ENCODE measurements at regions not wholly inside any gene's neighbourhood (a gene's known extent, or its start where the extent isn't known, plus 50 kb on each side); places are given as distances from the start of the nearest gene placed in this dataset.
A peak's percentile ranks its signal among the peaks of the same experiment; 100 is the strongest.

GRCh38 chr4:19262467-19262866 is 989.2 kb upstream of the SLIT2 start:
- H3K36me3 Mint-ChIP-seq (ENCODE audit: low read depth) = peaks cover 4% of the 10 kb centered on the region
- TF ChIP-seq CTCF (IDR thresholded peaks at IDR 0.05; ENCODE audit: unreplicated experiment in 3 of 3) = no peak
- no peak overlapping the region for H3K4me3 Mint-ChIP-seq
- H3K27ac Mint-ChIP-seq = peak overlapping the region; percentile 39 to 52 (median 46)
- H3K4me1 Mint-ChIP-seq = peaks cover 14% of the 10 kb centered on the region
- peaks cover 6% of the 10 kb centered on the region for H3K9me3 Mint-ChIP-seq
- H3K27me3 Mint-ChIP-seq (ENCODE audit: low read depth) = no peaks in the 10 kb centered on the region

GRCh38 chr4:19260346-19260745 is 991.4 kb upstream of the SLIT2 start:
- peaks cover 19% of the 10 kb centered on the region for H3K9me3 Mint-ChIP-seq
- no peak for TF ChIP-seq CTCF (IDR thresholded peaks at IDR 0.05; ENCODE audit: unreplicated experiment in 3 of 3)
- H3K27ac Mint-ChIP-seq = peak overlapping the region in 2 of 3 experiments; percentile 43 to 55

GRCh38 chr4:19259920-19260319 is 991.8 kb upstream of the SLIT2 start:
- no peak for TF ChIP-seq CTCF (IDR thresholded peaks at IDR 0.05; ENCODE audit: unreplicated experiment in 3 of 3)
- Mint-ChIP-seq H3K27me3 (ENCODE audit: low read depth) (no peaks in the 10 kb centered on the region), H3K4me3 (no peak overlapping the region), H3K27ac (peak overlapping the region in 2 of 3 experiments; percentile 43 to 55), H3K9me3 (peaks cover 23% of the 10 kb centered on the region), H3K4me1 (peaks cover 7% of the 10 kb centered on the region), H3K36me3 (ENCODE audit: low read depth) (peaks cover 4% of the 10 kb centered on the region)

More at GRCh38 chr4:19260346-19260745, 991.4 kb upstream of the SLIT2 start:
- Mint-ChIP-seq H3K36me3 (ENCODE audit: low read depth) (peaks cover 4% of the 10 kb centered on the region), H3K4me1 (peaks cover 7% of the 10 kb centered on the region), H3K4me3 (no peak overlapping the region), H3K27me3 (ENCODE audit: low read depth) (no peaks in the 10 kb centered on the region)

GRCh38 chr4:19256823-19257222 is 994.9 kb upstream of the SLIT2 start:
- Mint-ChIP-seq H3K9me3 (peaks cover 26% of the 10 kb centered on the region), H3K36me3 (ENCODE audit: low read depth) (no peaks in the 10 kb centered on the region), H3K4me1 (peaks cover 13% of the 10 kb centered on the region), H3K27ac (no peak overlapping the region), H3K4me3 (no peak overlapping the region), H3K27me3 (ENCODE audit: low read depth) (no peaks in the 10 kb centered on the region)
- TF ChIP-seq CTCF (IDR thresholded peaks at IDR 0.05; ENCODE audit: unreplicated experiment in 3 of 3) = no peak

- Mint-ChIP-seq H3K4me3 (no peak overlapping the region), H3K4me1 (peaks cover 6% of the 10 kb centered on the region), H3K27ac (peak overlapping the region in 2 of 3 experiments; percentile 24 to 75), H3K36me3 (ENCODE audit: low read depth) (no peaks in the 10 kb centered on the region), H3K27me3 (ENCODE audit: low read depth) (no peaks in the 10 kb centered on the region), H3K9me3 (peaks cover 33% of the 10 kb centered on the region)
- no peak for TF ChIP-seq CTCF (IDR thresholded peaks at IDR 0.05; ENCODE audit: unreplicated experiment in 3 of 3)
Measured at GRCh38 chr4:19254486-19254885, 997.2 kb upstream of the SLIT2 start.

GRCh38 chr4:19248023-19248422 is 1003.7 kb upstream of the SLIT2 start:
- Mint-ChIP-seq H3K4me1 (no peaks in the 10 kb centered on the region), H3K36me3 (ENCODE audit: low read depth) (no peaks in the 10 kb centered on the region), H3K27me3 (ENCODE audit: low read depth) (no peaks in the 10 kb centered on the region), H3K4me3 (no peak overlapping the region), H3K27ac (no peak overlapping the region), H3K9me3 (peaks cover 21% of the 10 kb centered on the region)
- no peak for TF ChIP-seq CTCF (IDR thresholded peaks at IDR 0.05; ENCODE audit: unreplicated experiment in 3 of 3)
